ENCODE measurements at regions not wholly inside any gene's neighbourhood (a gene's known extent, or its start where the extent isn't known, plus 50 kb on each side); places are given as distances from the start of the nearest gene placed in this dataset.

GRCh38 chr4:64584125-64584524, 174.9 kb upstream of the TECRL start (continued):
- TF ChIP-seq ETS1 (IDR thresholded peaks at IDR 0.05): no peak
- TF ChIP-seq ZNF114 (CRISPR knock-in tag; IDR thresholded peaks at IDR 0.05): no peak
- TF ChIP-seq, protein P1, sequence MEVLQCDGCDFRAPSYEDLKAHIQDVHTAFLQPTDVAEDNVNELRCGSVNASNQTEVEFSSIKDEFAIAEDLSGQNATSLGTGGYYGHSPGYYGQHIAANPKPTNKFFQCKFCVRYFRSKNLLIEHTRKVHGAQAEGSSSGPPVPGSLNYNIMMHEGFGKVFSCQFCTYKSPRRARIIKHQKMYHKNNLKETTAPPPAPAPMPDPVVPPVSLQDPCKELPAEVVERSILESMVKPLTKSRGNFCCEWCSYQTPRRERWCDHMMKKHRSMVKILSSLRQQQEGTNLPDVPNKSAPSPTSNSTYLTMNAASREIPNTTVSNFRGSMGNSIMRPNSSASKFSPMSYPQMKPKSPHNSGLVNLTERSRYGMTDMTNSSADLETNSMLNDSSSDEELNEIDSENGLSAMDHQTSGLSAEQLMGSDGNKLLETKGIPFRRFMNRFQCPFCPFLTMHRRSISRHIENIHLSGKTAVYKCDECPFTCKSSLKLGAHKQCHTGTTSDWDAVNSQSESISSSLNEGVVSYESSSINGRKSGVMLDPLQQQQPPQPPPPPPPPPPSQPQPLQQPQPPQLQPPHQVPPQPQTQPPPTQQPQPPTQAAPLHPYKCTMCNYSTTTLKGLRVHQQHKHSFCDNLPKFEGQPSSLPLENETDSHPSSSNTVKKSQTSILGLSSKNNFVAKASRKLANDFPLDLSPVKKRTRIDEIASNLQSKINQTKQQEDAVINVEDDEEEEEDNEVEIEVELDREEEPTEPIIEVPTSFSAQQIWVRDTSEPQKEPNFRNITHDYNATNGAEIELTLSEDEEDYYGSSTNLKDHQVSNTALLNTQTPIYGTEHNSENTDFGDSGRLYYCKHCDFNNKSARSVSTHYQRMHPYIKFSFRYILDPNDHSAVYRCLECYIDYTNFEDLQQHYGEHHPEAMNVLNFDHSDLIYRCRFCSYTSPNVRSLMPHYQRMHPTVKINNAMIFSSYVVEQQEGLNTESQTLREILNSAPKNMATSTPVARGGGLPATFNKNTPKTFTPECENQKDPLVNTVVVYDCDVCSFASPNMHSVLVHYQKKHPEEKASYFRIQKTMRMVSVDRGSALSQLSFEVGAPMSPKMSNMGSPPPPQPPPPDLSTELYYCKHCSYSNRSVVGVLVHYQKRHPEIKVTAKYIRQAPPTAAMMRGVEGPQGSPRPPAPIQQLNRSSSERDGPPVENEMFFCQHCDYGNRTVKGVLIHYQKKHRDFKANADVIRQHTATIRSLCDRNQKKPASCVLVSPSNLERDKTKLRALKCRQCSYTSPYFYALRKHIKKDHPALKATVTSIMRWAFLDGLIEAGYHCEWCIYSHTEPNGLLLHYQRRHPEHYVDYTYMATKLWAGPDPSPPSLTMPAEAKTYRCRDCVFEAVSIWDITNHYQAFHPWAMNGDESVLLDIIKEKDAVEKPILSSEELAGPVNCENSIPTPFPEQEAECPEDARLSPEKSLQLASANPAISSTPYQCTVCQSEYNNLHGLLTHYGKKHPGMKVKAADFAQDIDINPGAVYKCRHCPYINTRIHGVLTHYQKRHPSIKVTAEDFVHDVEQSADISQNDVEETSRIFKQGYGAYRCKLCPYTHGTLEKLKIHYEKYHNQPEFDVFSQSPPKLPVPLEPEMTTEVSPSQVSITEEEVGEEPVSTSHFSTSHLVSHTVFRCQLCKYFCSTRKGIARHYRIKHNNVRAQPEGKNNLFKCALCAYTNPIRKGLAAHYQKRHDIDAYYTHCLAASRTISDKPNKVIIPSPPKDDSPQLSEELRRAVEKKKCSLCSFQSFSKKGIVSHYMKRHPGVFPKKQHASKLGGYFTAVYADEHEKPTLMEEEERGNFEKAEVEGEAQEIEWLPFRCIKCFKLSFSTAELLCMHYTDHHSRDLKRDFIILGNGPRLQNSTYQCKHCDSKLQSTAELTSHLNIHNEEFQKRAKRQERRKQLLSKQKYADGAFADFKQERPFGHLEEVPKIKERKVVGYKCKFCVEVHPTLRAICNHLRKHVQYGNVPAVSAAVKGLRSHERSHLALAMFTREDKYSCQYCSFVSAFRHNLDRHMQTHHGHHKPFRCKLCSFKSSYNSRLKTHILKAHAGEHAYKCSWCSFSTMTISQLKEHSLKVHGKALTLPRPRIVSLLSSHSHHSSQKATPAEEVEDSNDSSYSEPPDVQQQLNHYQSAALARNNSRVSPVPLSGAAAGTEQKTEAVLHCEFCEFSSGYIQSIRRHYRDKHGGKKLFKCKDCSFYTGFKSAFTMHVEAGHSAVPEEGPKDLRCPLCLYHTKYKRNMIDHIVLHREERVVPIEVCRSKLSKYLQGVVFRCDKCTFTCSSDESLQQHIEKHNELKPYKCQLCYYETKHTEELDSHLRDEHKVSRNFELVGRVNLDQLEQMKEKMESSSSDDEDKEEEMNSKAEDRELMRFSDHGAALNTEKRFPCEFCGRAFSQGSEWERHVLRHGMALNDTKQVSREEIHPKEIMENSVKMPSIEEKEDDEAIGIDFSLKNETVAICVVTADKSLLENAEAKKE (CRISPR knock-in tag; IDR thresholded peaks at IDR 0.05): no peak
- no peak for TF ChIP-seq CTCF (conservative IDR thresholded peaks at IDR 0.05; ENCODE audit: low read depth in 2 of 2)
- TF ChIP-seq STAT1 (IDR thresholded peaks at IDR 0.05; ENCODE audit: unreplicated experiment): no peak

- H3K36me3 Mint-ChIP-seq (ENCODE audit: low read depth): no peaks in the 10 kb centered on the region
- no peak overlapping the region for H3K27ac Mint-ChIP-seq
- ATAC-seq (peak; percentile 80), DNase-seq (ENCODE audit: low spot score) (peak; percentile 69)
- no peaks in the 10 kb centered on the region for H3K36me3 ChIP-seq (ENCODE audit: insufficient read depth)
- H3K4me3 ChIP-seq: no peak overlapping the region
- H3F3A ChIP-seq (replicated peaks; ENCODE audit: low read depth): no peaks in the 10 kb centered on the region
- H3K79me2 ChIP-seq (replicated peaks; ENCODE audit: insufficient read depth): no peaks in the 10 kb centered on the region
- no peaks in the 10 kb centered on the region for H4K20me1 ChIP-seq (replicated peaks; ENCODE audit: insufficient read depth)
- H3K27ac ChIP-seq (ENCODE audit: low read depth): no peak overlapping the region
- H3K4me1 Mint-ChIP-seq: peaks cover 20% of the 10 kb centered on the region
- H3K4me1 ChIP-seq (ENCODE audit: insufficient read depth): peaks cover 9% of the 10 kb centered on the region; the same call in 1 of the 2 replicates
- peak overlapping the region; percentile 2; the same call in 1 of the 2 replicates for H2AFZ ChIP-seq
- no peaks in the 10 kb centered on the region for H3K9me3 Mint-ChIP-seq
- H3K4me3 Mint-ChIP-seq: no peak overlapping the region
- no peak overlapping the region; the same call in 1 of the 2 replicates for H3K4me2 ChIP-seq
- H3K27me3 ChIP-seq (ENCODE audit: insufficient read depth): no peaks in the 10 kb centered on the region
- H3K9me2 ChIP-seq (ENCODE audit: insufficient read depth): 0 out of 2 replicates have a peak, but pooled peaks cover 4% of the 10 kb centered on the region
- H3K27me3 Mint-ChIP-seq (ENCODE audit: insufficient read depth, low read depth, poor library complexity): peaks cover 2% of the 10 kb centered on the region
- TF ChIP-seq, protein P1 (CRISPR knock-in tag; IDR thresholded peaks at IDR 0.05): no peak
These were observed 173.2 kb upstream of the TECRL start for GRCh38 chr4:64582492-64582891.

All from GM23338 (cell line).